Middle frontal gyrus (tissue), 1 donor: ENCODE measurements at regions not wholly inside any gene's neighbourhood (a gene's known extent, or its start where the extent isn't known, plus 50 kb on each side); places are given as distances from the start of the nearest gene placed in this dataset.

Experiments used
- DNase-seq: peaks from one replicate; pipeline ENCODE4 v3.0.0-alpha.2; 2015; ENCODE audit warnings: low spot score; ENCODE audit errors: extremely low spot score

- no peak for DNase-seq
Observed at GRCh38 chr2:226440127-226440918, 359.3 kb downstream of the IRS1 start.

- no peak for DNase-seq
Observed at GRCh38 chr2:226439337-226439736, 360.3 kb downstream of the IRS1 start.

- no peak for DNase-seq
Observed at GRCh38 chr2:226435146-226435545, 364.5 kb downstream of the IRS1 start.

- no peak for DNase-seq
Observed at GRCh38 chr2:226434702-226435101, 364.9 kb downstream of the IRS1 start.

- DNase-seq: no peak
Observed at GRCh38 chr2:226431288-226431948, 368.2 kb downstream of the IRS1 start.

GRCh38 chr2:226429476-226429875 lies 370.1 kb downstream of the IRS1 start:
- DNase-seq: no peak

GRCh38 chr2:226427538-226428307 lies 371.9 kb downstream of the IRS1 start:
- no peak for DNase-seq

- DNase-seq: no peak
Observed at GRCh38 chr2:226426292-226426736, 373.3 kb downstream of the IRS1 start.

- DNase-seq: no peak
Observed at GRCh38 chr2:226424971-226425370, 374.6 kb downstream of the IRS1 start.

GRCh38 chr2:226423498-226423960 lies 376.1 kb downstream of the IRS1 start:
- DNase-seq: no peak

GRCh38 chr2:226420646-226421045 lies 379.0 kb downstream of the IRS1 start:
- DNase-seq: no peak

GRCh38 chr2:226418521-226418920 lies 381.1 kb downstream of the IRS1 start:
- DNase-seq: no peak

GRCh38 chr2:226414335-226414734 lies 385.3 kb downstream of the IRS1 start:
- DNase-seq: no peak

GRCh38 chr2:226413498-226414130 lies 386.0 kb downstream of the IRS1 start:
- DNase-seq: no peak

- DNase-seq: no peak
Observed at GRCh38 chr2:226411727-226412360, 387.8 kb downstream of the IRS1 start.

- no peak for DNase-seq
Observed at GRCh38 chr2:226411205-226411604, 388.4 kb downstream of the IRS1 start.

- no peak for DNase-seq
Observed at GRCh38 chr2:226410247-226410835, 389.3 kb downstream of the IRS1 start.

- no peak for DNase-seq
Observed at GRCh38 chr2:226409134-226409533, 390.5 kb downstream of the IRS1 start.

- no peak for DNase-seq
Observed at GRCh38 chr2:226408141-226408540, 391.5 kb downstream of the IRS1 start.

GRCh38 chr2:226407135-226407534 lies 392.5 kb downstream of the IRS1 start:
- DNase-seq: no peak

- DNase-seq: no peak
Observed at GRCh38 chr2:226405465-226405864, 394.2 kb downstream of the IRS1 start.
